Fibroblast of villous mesenchyme (primary cell): ENCODE measurements at regions not wholly inside any gene's neighbourhood (a gene's known extent, or its start where the extent isn't known, plus 50 kb on each side); places are given as distances from the start of the nearest gene placed in this dataset.

Source experiments
- DNase-seq: peaks from one replicate; pipeline ENCODE4 v3.0.0-alpha.2; 2010; ENCODE audit warnings: low read depth
- H3K4me3 ChIP-seq: 2 replicates; pipeline ENCODE4 v1.5.1; 2011; ENCODE audit warnings: low read depth, mild to moderate bottlenecking, low read length
- CTCF ChIP-seq: IDR thresholded peaks from 2 replicates; pipeline ENCODE4 v1.5.1; 2012; ENCODE audit warnings: low read depth, mild to moderate bottlenecking, low read length; ENCODE audit not compliant: insufficient read depth

GRCh38 chr11:135061166-135061565 is 649.1 kb upstream of the B3GAT1 start:
- no peak overlapping the region for H3K4me3 ChIP-seq
- DNase-seq: no peak
- no peak for TF ChIP-seq CTCF

GRCh38 chr11:135046986-135047385 is 634.9 kb upstream of the B3GAT1 start:
- no peak overlapping the region for H3K4me3 ChIP-seq
- DNase-seq: no peak
- no peak for TF ChIP-seq CTCF

GRCh38 chr11:135046556-135046955 is 634.5 kb upstream of the B3GAT1 start:
- TF ChIP-seq CTCF: no peak

GRCh38 chr11:135043434-135043833 is 631.4 kb upstream of the B3GAT1 start:
- TF ChIP-seq CTCF: no peak
- DNase-seq: no peak
- no peak overlapping the region for H3K4me3 ChIP-seq

More at GRCh38 chr11:135046556-135046955, 634.5 kb upstream of the B3GAT1 start:
- no peak for DNase-seq
- H3K4me3 ChIP-seq: no peak overlapping the region

GRCh38 chr11:135037828-135038227 is 625.8 kb upstream of the B3GAT1 start:
- H3K4me3 ChIP-seq: no peak overlapping the region
- no peak for DNase-seq
- TF ChIP-seq CTCF: no peak

- no peak overlapping the region for H3K4me3 ChIP-seq
- DNase-seq: no peak
- no peak for TF ChIP-seq CTCF
Observed at GRCh38 chr11:135036488-135037297, 624.7 kb upstream of the B3GAT1 start.

GRCh38 chr11:135035282-135035681 is 623.2 kb upstream of the B3GAT1 start:
- TF ChIP-seq CTCF: no peak
- no peak for DNase-seq
- no peak overlapping the region for H3K4me3 ChIP-seq
